C4-2B (cell line): ENCODE measurements at regions not wholly inside any gene's neighbourhood (a gene's known extent, or its start where the extent isn't known, plus 50 kb on each side); places are given as distances from the start of the nearest gene placed in this dataset.

Experiments
- ZFX ChIP-seq: fragments of 450-650 bp; IDR thresholded peaks from 2 replicates; pipeline ENCODE4 v1.6.1; 2017
- TF ChIP-seq, protein P1 (sequence below): fragments of 450-650 bp; conservative IDR thresholded peaks from 2 replicates; pipeline ENCODE4 v1.5.1; 2017; ENCODE audit warnings: mild to moderate bottlenecking

DNA sequence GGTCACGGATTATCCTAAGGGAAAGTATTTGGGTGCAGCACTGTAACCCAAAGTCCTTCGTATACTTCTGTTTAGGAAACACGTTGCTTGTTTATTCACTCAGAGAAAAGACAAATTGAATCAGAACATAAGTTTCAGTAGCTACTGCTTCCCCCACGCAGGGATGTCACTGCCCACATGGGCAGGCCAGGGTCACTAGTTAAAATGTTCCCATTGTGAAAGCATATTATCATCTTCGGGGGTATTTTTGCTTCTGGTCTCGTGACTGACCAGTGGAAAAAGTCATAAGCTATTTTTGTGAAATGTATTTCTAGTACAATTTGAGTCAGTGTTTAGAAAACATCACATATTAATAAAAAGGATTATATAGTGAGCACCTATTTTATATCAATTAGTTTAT lies 377.8 kb downstream of the PCDH7 start:
- TF ChIP-seq, protein P1, sequence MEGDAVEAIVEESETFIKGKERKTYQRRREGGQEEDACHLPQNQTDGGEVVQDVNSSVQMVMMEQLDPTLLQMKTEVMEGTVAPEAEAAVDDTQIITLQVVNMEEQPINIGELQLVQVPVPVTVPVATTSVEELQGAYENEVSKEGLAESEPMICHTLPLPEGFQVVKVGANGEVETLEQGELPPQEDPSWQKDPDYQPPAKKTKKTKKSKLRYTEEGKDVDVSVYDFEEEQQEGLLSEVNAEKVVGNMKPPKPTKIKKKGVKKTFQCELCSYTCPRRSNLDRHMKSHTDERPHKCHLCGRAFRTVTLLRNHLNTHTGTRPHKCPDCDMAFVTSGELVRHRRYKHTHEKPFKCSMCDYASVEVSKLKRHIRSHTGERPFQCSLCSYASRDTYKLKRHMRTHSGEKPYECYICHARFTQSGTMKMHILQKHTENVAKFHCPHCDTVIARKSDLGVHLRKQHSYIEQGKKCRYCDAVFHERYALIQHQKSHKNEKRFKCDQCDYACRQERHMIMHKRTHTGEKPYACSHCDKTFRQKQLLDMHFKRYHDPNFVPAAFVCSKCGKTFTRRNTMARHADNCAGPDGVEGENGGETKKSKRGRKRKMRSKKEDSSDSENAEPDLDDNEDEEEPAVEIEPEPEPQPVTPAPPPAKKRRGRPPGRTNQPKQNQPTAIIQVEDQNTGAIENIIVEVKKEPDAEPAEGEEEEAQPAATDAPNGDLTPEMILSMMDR: no peak
- TF ChIP-seq ZFX: no peak
